ENCODE measurements at regions not wholly inside any gene's neighbourhood (a gene's known extent, or its start where the extent isn't known, plus 50 kb on each side); places are given as distances from the start of the nearest gene placed in this dataset.

- no peak for DNase-seq
Observed at GRCh38 chr9:84592918-84593317, 76.6 kb upstream of the NTRK2 start.

- no peak for DNase-seq
Observed at GRCh38 chr9:84593352-84593751, 76.2 kb upstream of the NTRK2 start.

- DNase-seq = no peak
Observed at GRCh38 chr9:84597131-84597530, 72.4 kb upstream of the NTRK2 start.

GRCh38 chr9:84598921-84599636 lies 70.5 kb upstream of the NTRK2 start:
- no peak for DNase-seq

GRCh38 chr9:84600739-84601138 lies 68.8 kb upstream of the NTRK2 start:
- DNase-seq = no peak

- no peak for DNase-seq
Observed at GRCh38 chr9:84604223-84604622, 65.3 kb upstream of the NTRK2 start.

GRCh38 chr9:84609779-84610178 lies 59.8 kb upstream of the NTRK2 start:
- DNase-seq = no peak

GRCh38 chr9:84613431-84613830 lies 56.1 kb upstream of the NTRK2 start:
- DNase-seq = no peak

- no peak for DNase-seq
Observed at GRCh38 chr9:84615544-84615943, 54.0 kb upstream of the NTRK2 start.

- DNase-seq = no peak
Observed at GRCh38 chr9:84617411-84618029, 52.0 kb upstream of the NTRK2 start.

All from activated CD4-positive, CD25-positive, alpha-beta regulatory T cell (primary cell).